Panc1 (cell line): ENCODE measurements at regions not wholly inside any gene's neighbourhood (a gene's known extent, or its start where the extent isn't known, plus 50 kb on each side); places are given as distances from the start of the nearest gene placed in this dataset.

Experiments
- ATAC-seq: fragments of 200-7000 bp; cut with Tn5 transposase; 2 replicates; pipeline ENCODE4 v1.9.1; 2020; ENCODE audit warnings: mild to moderate bottlenecking, moderate library complexity
- BruUV-seq: library from RNA; stranded (reverse); fragments of 400-500 nt; replicated peaks from 2 replicates; lab custom pipeline; 2021; lab: Mats Ljungman, UMichigan
- CTCF ChIA-PET: fragments of 300-600 bp; sonication (Branson Sonifier 250); formaldehyde crosslinking; loops from one replicate; lab custom pipeline; 2022; ENCODE audit warnings: antibody characterized with exemption; lab: Charles Lee
- POLR2A ChIA-PET: fragments of 300-600 bp; sonication (Branson Sonifier 250); formaldehyde crosslinking; loops from one replicate; lab custom pipeline; 2022; ENCODE audit warnings: antibody characterized with exemption; lab: Charles Lee
- DNase-seq: peaks from one replicate; pipeline ENCODE4 v3.0.0-alpha.2; 2010; ENCODE audit warnings: low read depth, low spot score
- H3K27ac ChIP-seq: 2 replicates; pipeline ENCODE4 v1.5.1; 2011; ENCODE audit warnings: mild to moderate bottlenecking, low read length, inconsistent platforms
- H3K27me3 ChIP-seq: fragments of 200-500 bp; sonication (Bioruptor generic); 2 replicates; pipeline ENCODE4 v1.6.0; 2014; ENCODE audit warnings: low read length, inconsistent platforms; ENCODE audit not compliant: control insufficient read depth, insufficient read depth
- H3K36me3 ChIP-seq: fragments of 200-500 bp; sonication (Bioruptor generic); 2 replicates; pipeline ENCODE4 v1.5.1; 2014; ENCODE audit warnings: inconsistent platforms, mild to moderate bottlenecking, low read length, moderate library complexity; ENCODE audit not compliant: control insufficient read depth, insufficient read depth
- H3K4me1 ChIP-seq: 2 replicates; pipeline ENCODE4 v1.5.1; 2011; ENCODE audit warnings: inconsistent platforms, mild to moderate bottlenecking, low read length, moderate library complexity; ENCODE audit not compliant: control insufficient read depth, insufficient read depth
- H3K4me3 ChIP-seq, 2 experiments: 2 replicates each; pipeline ENCODE4 v1.5.1; 2011 to 2012; ENCODE audit warnings: low read depth in 2 of 2, low read length in 2 of 2, mild to moderate bottlenecking in 2 of 2, inconsistent platforms in 1 of 2, moderate library complexity in 1 of 2
- H3K9me3 ChIP-seq: fragments of 200-500 bp; sonication (Bioruptor generic); 2 replicates; pipeline ENCODE4 v1.5.1; 2014; ENCODE audit warnings: low read depth, mild to moderate bottlenecking, inconsistent platforms, low read length, moderate library complexity; ENCODE audit not compliant: control insufficient read depth, insufficient read depth
- CTCF ChIP-seq: fragments of 450-650 bp; IDR thresholded peaks from 2 replicates; pipeline ENCODE4 v1.5.1; 2017; ENCODE audit warnings: mild to moderate bottlenecking
- POLR2AphosphoS5 ChIP-seq: IDR thresholded peaks from 2 replicates; pipeline ENCODE4 v1.6.1; 2012; ENCODE audit warnings: mild to moderate bottlenecking, low read depth, low read length, moderate library complexity
- REST ChIP-seq, 2 experiments: IDR thresholded peaks; 2 replicates each; pipeline ENCODE4 v1.6.1; 2011 to 2012; ENCODE audit warnings: low read depth in 2 of 2, control low read depth in 1 of 2, low read length in 1 of 2, mild to moderate bottlenecking in 1 of 2, moderate library complexity in 1 of 2; ENCODE audit not compliant: insufficient read depth in 1 of 2
- SIN3A ChIP-seq: IDR thresholded peaks from 2 replicates; pipeline ENCODE4 v1.6.1; 2012; ENCODE audit warnings: low read depth, mild to moderate bottlenecking, low read length, moderate library complexity, borderline replicate concordance; ENCODE audit not compliant: insufficient read depth
- TCF7L2 ChIP-seq: IDR thresholded peaks from 2 replicates; pipeline ENCODE4 v1.6.1; 2011; ENCODE audit warnings: mild to moderate bottlenecking, low read depth, low read length, inconsistent platforms
- in situ Hi-C: cut with HindIII; loops from 2 replicates; pipeline ENCODE4 v1.10.0; 2016; ENCODE audit warnings: low sequenced_read_pairs, low pct_unique_long_range_greater_than_20kb
- intact Hi-C: fragments of 100-400 bp; cut with micrococcal nuclease; formaldehyde crosslinking; loops from one replicate; pipeline ENCODE4 v1.10.0; 2022; ENCODE audit not compliant: unreplicated experiment

- ATAC-seq (no peak), DNase-seq (no peak)
- Histone ChIP-seq H3K27ac (no peak overlapping the region), H3K4me1 (no peaks in the 10 kb centered on the region), H3K27me3 (no peaks in the 10 kb centered on the region), H3K36me3 (no peaks in the 10 kb centered on the region), H3K9me3 (no peaks in the 10 kb centered on the region), H3K4me3 (no peak overlapping the region)
- TF ChIP-seq SIN3A (no peak), POLR2AphosphoS5 (no peak), TCF7L2 (no peak), REST (IDR thresholded peaks at IDR 0.05; ENCODE audit: insufficient read depth in 1 of 2, low read depth in 2 of 2, low read length in 1 of 2) (no peak), CTCF (no peak)
- in situ Hi-C loops (no loop called here), intact Hi-C loops (no loop called here)
- CTCF ChIA-PET: no interaction called here
- POLR2A ChIA-PET: no interaction called here
- BruUV-seq: no TSS peak
These were observed 658.1 kb upstream of the MGMT start for GRCh38 chr10:128808921-128809440.

GRCh38 chr10:128811511-128811910 is 655.5 kb upstream of the MGMT start:
- POLR2A ChIA-PET: no interaction called here

More at GRCh38 chr10:128811511-128811910, 655.5 kb upstream of the MGMT start:
- H3K36me3 ChIP-seq: no peaks in the 10 kb centered on the region
- TF ChIP-seq CTCF (no peak), POLR2AphosphoS5 (no peak), SIN3A (no peak), REST (IDR thresholded peaks at IDR 0.05; ENCODE audit: insufficient read depth in 1 of 2, low read depth in 2 of 2, low read length in 1 of 2) (no peak), TCF7L2 (no peak)
- DNase-seq: no peak
- no peaks in the 10 kb centered on the region for H3K9me3 ChIP-seq
- H3K4me3 ChIP-seq: no peak overlapping the region
- intact Hi-C loops (no loop called here), in situ Hi-C loops (no loop called here)
- H3K4me1 ChIP-seq: no peaks in the 10 kb centered on the region
- H3K27me3 ChIP-seq: no peaks in the 10 kb centered on the region
- CTCF ChIA-PET: no interaction called here
- no TSS peak for BruUV-seq
- no peak overlapping the region for H3K27ac ChIP-seq
- ATAC-seq: no peak
